Ishikawa (cell line): ENCODE measurements at regions not wholly inside any gene's neighbourhood (a gene's known extent, or its start where the extent isn't known, plus 50 kb on each side); places are given as distances from the start of the nearest gene placed in this dataset.

ENCODE experiments used
- CEBPB ChIP-seq: IDR thresholded peaks from 2 replicates; pipeline ENCODE4 v1.6.1; 2012
- CREB1 ChIP-seq: IDR thresholded peaks from 2 replicates; pipeline ENCODE4 v1.6.1; 2012; ENCODE audit warnings: low read depth
- EGR1 ChIP-seq: IDR thresholded peaks from 2 replicates; pipeline ENCODE4 v1.6.1; 2012
- EP300 ChIP-seq: IDR thresholded peaks from 2 replicates; pipeline ENCODE4 v1.6.1; 2012; ENCODE audit warnings: borderline replicate concordance
- FOXM1 ChIP-seq: IDR thresholded peaks from 2 replicates; pipeline ENCODE4 v1.6.1; 2012; ENCODE audit warnings: low read depth, borderline replicate concordance
- NFIC ChIP-seq: IDR thresholded peaks from 2 replicates; pipeline ENCODE4 v1.6.1; 2012
- RAD21 ChIP-seq: IDR thresholded peaks from 2 replicates; pipeline ENCODE4 v1.6.1; 2012; ENCODE audit warnings: low read depth
- TAF1 ChIP-seq: IDR thresholded peaks from 2 replicates; pipeline ENCODE4 v1.6.1; 2012; ENCODE audit warnings: low read depth, mild to moderate bottlenecking
- TCF12 ChIP-seq: IDR thresholded peaks from 2 replicates; pipeline ENCODE4 v1.6.1; 2012; ENCODE audit warnings: low read depth
- TEAD4 ChIP-seq: IDR thresholded peaks from 2 replicates; pipeline ENCODE4 v1.6.1; 2012
- YY1 ChIP-seq: IDR thresholded peaks from 2 replicates; pipeline ENCODE4 v1.6.1; 2012; ENCODE audit warnings: low read depth
- ZBTB7A ChIP-seq: IDR thresholded peaks from 2 replicates; pipeline ENCODE4 v1.6.1; 2012; ENCODE audit warnings: low read depth
- TF ChIP-seq, protein P1 (sequence below): IDR thresholded peaks from 2 replicates; pipeline ENCODE4 v1.6.1; 2012
- TF ChIP-seq, protein P2 (sequence below): IDR thresholded peaks from 2 replicates; pipeline ENCODE4 v1.6.1; 2012
- TF ChIP-seq, protein P3 (sequence below): IDR thresholded peaks from 2 replicates; pipeline ENCODE4 v1.6.1; 2012; ENCODE audit warnings: low read depth, mild to moderate bottlenecking

DNA sequence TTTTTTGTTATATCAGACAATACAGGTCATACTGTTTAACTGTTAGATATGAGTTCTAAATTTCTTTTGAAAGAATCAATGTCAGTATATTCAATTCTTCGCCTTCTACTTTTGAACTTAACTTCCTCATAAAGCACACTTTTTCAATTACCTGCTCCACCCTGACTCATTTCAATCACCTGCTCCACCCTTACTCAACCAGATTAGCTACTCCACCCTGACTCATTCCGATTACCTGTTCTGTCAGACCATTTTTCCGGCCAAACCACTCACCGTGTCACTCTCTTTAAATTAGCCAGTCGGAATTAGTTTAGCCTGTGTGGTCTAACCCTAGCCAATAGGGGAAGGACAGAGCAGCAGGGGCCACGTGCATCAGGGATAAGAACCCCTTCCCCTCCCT lies 751.8 kb upstream of the POU3F4 start:
- TF ChIP-seq EP300 = no peak
- TF ChIP-seq, protein P1, sequence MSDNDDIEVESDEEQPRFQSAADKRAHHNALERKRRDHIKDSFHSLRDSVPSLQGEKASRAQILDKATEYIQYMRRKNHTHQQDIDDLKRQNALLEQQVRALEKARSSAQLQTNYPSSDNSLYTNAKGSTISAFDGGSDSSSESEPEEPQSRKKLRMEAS = no peak
- TF ChIP-seq FOXM1 = no peak
- no peak for TF ChIP-seq NFIC
- TF ChIP-seq TCF12 = no peak
- TF ChIP-seq YY1 = no peak
- TF ChIP-seq RAD21 = no peak
- TF ChIP-seq TEAD4 = no peak
- TF ChIP-seq, protein P2, sequence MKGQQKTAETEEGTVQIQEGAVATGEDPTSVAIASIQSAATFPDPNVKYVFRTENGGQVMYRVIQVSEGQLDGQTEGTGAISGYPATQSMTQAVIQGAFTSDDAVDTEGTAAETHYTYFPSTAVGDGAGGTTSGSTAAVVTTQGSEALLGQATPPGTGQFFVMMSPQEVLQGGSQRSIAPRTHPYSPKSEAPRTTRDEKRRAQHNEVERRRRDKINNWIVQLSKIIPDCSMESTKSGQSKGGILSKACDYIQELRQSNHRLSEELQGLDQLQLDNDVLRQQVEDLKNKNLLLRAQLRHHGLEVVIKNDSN = no peak
- no peak for TF ChIP-seq EGR1
- TF ChIP-seq CREB1 = no peak

DNA sequence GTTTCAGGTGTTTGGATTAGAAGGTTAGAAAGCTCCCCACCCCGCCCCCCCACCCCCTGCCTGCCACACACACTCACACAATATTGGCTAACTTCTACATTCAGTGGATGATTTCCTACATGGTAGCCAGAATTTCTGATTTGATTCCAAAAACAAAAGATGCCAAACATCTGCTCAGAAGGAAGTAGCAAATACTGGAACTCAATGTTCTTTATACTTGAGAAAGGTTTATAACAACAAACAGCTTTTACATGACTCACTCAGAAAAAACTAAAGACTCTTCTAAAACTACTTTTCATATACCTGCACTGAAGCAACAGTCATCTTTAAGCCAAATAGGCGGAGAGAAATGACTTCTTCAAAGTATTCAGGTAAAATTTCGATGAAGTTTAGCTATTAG lies 750.5 kb upstream of the POU3F4 start:
- TF ChIP-seq CREB1 (no peak), TAF1 (no peak), TEAD4 (no peak), TCF12 (no peak), YY1 (no peak)
- TF ChIP-seq, protein P3, sequence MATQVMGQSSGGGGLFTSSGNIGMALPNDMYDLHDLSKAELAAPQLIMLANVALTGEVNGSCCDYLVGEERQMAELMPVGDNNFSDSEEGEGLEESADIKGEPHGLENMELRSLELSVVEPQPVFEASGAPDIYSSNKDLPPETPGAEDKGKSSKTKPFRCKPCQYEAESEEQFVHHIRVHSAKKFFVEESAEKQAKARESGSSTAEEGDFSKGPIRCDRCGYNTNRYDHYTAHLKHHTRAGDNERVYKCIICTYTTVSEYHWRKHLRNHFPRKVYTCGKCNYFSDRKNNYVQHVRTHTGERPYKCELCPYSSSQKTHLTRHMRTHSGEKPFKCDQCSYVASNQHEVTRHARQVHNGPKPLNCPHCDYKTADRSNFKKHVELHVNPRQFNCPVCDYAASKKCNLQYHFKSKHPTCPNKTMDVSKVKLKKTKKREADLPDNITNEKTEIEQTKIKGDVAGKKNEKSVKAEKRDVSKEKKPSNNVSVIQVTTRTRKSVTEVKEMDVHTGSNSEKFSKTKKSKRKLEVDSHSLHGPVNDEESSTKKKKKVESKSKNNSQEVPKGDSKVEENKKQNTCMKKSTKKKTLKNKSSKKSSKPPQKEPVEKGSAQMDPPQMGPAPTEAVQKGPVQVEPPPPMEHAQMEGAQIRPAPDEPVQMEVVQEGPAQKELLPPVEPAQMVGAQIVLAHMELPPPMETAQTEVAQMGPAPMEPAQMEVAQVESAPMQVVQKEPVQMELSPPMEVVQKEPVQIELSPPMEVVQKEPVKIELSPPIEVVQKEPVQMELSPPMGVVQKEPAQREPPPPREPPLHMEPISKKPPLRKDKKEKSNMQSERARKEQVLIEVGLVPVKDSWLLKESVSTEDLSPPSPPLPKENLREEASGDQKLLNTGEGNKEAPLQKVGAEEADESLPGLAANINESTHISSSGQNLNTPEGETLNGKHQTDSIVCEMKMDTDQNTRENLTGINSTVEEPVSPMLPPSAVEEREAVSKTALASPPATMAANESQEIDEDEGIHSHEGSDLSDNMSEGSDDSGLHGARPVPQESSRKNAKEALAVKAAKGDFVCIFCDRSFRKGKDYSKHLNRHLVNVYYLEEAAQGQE = no peak

DNA sequence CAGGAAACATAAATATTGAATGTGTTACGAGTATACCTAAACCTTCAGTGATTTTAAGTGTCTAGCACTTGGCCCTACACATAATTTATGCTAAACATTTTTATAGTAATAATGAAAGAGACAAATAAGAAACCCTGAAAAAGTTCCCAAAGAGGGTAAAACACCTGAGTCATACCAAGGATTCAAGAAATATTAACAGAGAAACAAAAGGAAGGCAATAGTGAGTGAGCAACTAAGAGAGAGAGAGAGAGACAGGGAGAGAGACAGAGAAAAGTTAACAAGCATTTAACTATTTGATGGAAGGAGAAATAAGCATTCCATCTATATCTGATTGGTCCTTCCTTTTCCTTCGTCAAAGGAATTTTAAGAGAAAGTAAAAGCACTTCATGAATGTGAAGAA lies 743.6 kb upstream of the POU3F4 start:
- TF ChIP-seq YY1 (no peak), CEBPB (no peak), RAD21 (no peak), FOXM1 (no peak), EGR1 (no peak), EP300 (no peak), TEAD4 (no peak), ZBTB7A (no peak), CREB1 (no peak), TAF1 (no peak), TCF12 (no peak), NFIC (no peak)
- TF ChIP-seq, protein P1 = no peak
- TF ChIP-seq, protein P2 = no peak
- TF ChIP-seq, protein P3 = no peak

DNA sequence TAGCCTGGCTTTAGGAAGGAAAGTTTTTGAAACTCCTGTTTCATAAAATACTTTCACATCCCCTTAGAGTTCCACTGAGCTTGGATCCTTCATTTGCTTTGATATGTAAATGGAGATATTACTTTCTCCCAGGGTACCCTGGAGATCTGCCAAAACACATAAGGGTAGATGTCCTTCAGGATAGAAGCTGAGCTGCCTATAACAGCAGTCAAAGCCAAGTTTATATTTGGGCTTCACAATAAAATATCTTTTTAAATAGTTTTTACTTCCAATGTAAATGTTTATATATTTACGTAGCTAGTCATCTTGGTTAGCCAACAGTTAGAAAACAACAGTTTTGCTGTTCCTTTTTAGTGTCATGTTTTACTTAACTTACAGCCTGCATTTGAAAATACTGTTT lies 742.3 kb upstream of the POU3F4 start:
- no peak for TF ChIP-seq CEBPB
- TF ChIP-seq, protein P1 = no peak
- no peak for TF ChIP-seq CREB1
- no peak for TF ChIP-seq EGR1
- TF ChIP-seq TCF12 = no peak
- no peak for TF ChIP-seq RAD21
- TF ChIP-seq, protein P2 = no peak
- no peak for TF ChIP-seq TEAD4
- TF ChIP-seq ZBTB7A = no peak
- TF ChIP-seq EP300 = no peak
- TF ChIP-seq FOXM1 = no peak
- no peak for TF ChIP-seq NFIC
- TF ChIP-seq TAF1 = no peak
- TF ChIP-seq YY1 = no peak
- TF ChIP-seq, protein P3 = no peak

DNA sequence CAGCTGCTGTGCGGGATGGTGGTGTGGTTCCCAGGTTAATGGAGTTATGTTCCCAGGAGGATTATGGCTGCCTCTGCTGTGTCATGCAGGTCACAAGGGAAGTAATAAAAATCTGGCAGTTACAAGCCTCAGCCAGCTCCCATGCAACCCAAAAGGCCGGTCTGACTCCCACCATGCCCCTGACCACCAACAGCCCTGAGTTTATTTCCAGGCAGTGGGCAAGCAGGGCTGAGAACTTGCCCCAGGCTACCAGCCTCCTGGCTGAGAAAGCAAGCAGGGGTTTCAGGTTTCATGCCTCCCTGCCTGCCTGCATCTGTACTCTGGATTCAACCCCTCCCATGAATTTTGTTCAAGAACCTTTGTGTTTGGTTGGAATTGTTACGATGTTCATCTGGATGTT lies 732.7 kb upstream of the POU3F4 start:
- TF ChIP-seq RAD21 = no peak
- TF ChIP-seq TCF12 = no peak
- TF ChIP-seq, protein P3 = no peak
- TF ChIP-seq CEBPB = no peak
- TF ChIP-seq CREB1 = no peak
- TF ChIP-seq EGR1 = no peak
- TF ChIP-seq EP300 = no peak
- no peak for TF ChIP-seq FOXM1
- no peak for TF ChIP-seq NFIC
- TF ChIP-seq, protein P2 = no peak
- TF ChIP-seq, protein P1 = no peak
- no peak for TF ChIP-seq TEAD4
- TF ChIP-seq YY1 = no peak
- TF ChIP-seq ZBTB7A = no peak
- no peak for TF ChIP-seq TAF1
